B cell (primary cell): ENCODE measurements at regions not wholly inside any gene's neighbourhood (a gene's known extent, or its start where the extent isn't known, plus 50 kb on each side); places are given as distances from the start of the nearest gene placed in this dataset.

Experiments used
- ATAC-seq: fragments of 200-7000 bp; cut with Tn5 transposase; one replicate; pipeline ENCODE4 v1.10.0; 2021; ENCODE audit warnings: low read depth, mild to moderate bottlenecking, moderate number of reproducible peaks, moderate library complexity
- CTCF ChIA-PET: fragments of 350-600 bp; sonication (Branson Sonifier 250); formaldehyde crosslinking; loops from one replicate; lab custom pipeline; 2021; ENCODE audit warnings: antibody characterized with exemption, inconsistent platforms; lab: Charles Lee
- POLR2A ChIA-PET: fragments of 350-600 bp; sonication (Branson Sonifier 250); formaldehyde crosslinking; loops from one replicate; lab custom pipeline; 2021; ENCODE audit warnings: antibody characterized with exemption; lab: Charles Lee
- DNase-seq: peaks from one replicate; pipeline ENCODE4 v3.0.0; 2013
- H2AFZ ChIP-seq: 2 replicates; pipeline ENCODE4 v1.6.1; 2012; ENCODE audit warnings: mild to moderate bottlenecking, low read depth, low read length; ENCODE audit not compliant: insufficient read depth, poor library complexity, severe bottlenecking
- H3K27ac ChIP-seq, 2 donors: 1 replicate in 1 of 2; 2 replicates in 1 of 2; pipeline ENCODE4 v1.5.1; 2012 to 2013; ENCODE audit warnings: low read length in 2 of 2, mild to moderate bottlenecking in 2 of 2, moderate library complexity in 1 of 2
- H3K27me3 ChIP-seq, 4 experiments: fragments of 200-600 bp in 1 of 4; sonication (generic) in 1 of 4; replicated peaks in 1 of 4; 1 replicate in 2 of 4; 2 replicates in 2 of 4; pipeline versions ENCODE4 v1.6.1 to v1.7.0; 2013 to 2016; ENCODE audit warnings: low read length in 3 of 4, mild to moderate bottlenecking in 2 of 4, mixed read lengths in 1 of 4, moderate library complexity in 1 of 4; ENCODE audit not compliant: insufficient read depth in 4 of 4, control insufficient read depth in 3 of 4; ENCODE audit errors: control extremely low read depth in 1 of 4
- H3K36me3 ChIP-seq, 2 experiments: replicated peaks in 1 of 2; 1 replicate in 1 of 2; 2 replicates in 1 of 2; pipeline versions ENCODE4 v1.6.1 to v1.7.1; 2013; ENCODE audit warnings: low read length in 1 of 2; ENCODE audit not compliant: insufficient read depth in 2 of 2, control insufficient read depth in 1 of 2; ENCODE audit errors: control extremely low read depth in 1 of 2, extremely low read depth in 1 of 2
- H3K4me1 ChIP-seq, 2 donors: fragments of 200-600 bp in 1 of 2; sonication (generic) in 1 of 2; 1 replicate in 1 of 2; 2 replicates in 1 of 2; pipeline versions ENCODE4 v1.5.1 to v1.6.1; 2013 to 2017; ENCODE audit warnings: low read length in 2 of 2; ENCODE audit not compliant: control insufficient read depth in 2 of 2, insufficient read depth in 2 of 2
- H3K4me2 ChIP-seq: replicated peaks from 2 replicates; pipeline ENCODE3; 2012; ENCODE audit warnings: mild to moderate bottlenecking, low read depth, low read length; ENCODE audit not compliant: poor library complexity, severe bottlenecking
- H3K4me3 ChIP-seq, 5 experiments: fragments of 200-600 bp in 1 of 5; sonication (generic) in 1 of 5; 1 replicate in 3 of 5; 2 replicates in 2 of 5; pipeline versions ENCODE4 v1.5.1 to v1.7.0; 2011 to 2016; ENCODE audit warnings: low read length in 4 of 5, mild to moderate bottlenecking in 4 of 5, low read depth in 2 of 5, control low read depth in 1 of 5, moderate library complexity in 1 of 5; ENCODE audit not compliant: insufficient read depth in 1 of 5; ENCODE audit errors: control extremely low read depth in 1 of 5, extremely low read depth in 1 of 5
- H3K79me2 ChIP-seq: fragments of 200-600 bp; sonication (generic); one replicate; pipeline ENCODE4 v1.6.0; 2016; ENCODE audit warnings: low read length; ENCODE audit not compliant: control insufficient read depth, insufficient read depth
- H3K9ac ChIP-seq: fragments of 200-600 bp; sonication (generic); 2 replicates; pipeline ENCODE4 v1.6.1; 2017; ENCODE audit warnings: mild to moderate bottlenecking, low read length, moderate library complexity
- H3K9me3 ChIP-seq, 3 donors: one replicate each; pipeline versions ENCODE4 v1.6.1 to v1.7.1; 2013; ENCODE audit warnings: low read length in 2 of 3; ENCODE audit not compliant: control insufficient read depth in 2 of 3, insufficient read depth in 1 of 3; ENCODE audit errors: control extremely low read depth in 1 of 3
- H4K20me1 ChIP-seq: 2 replicates; pipeline ENCODE4 v1.6.0; 2012; ENCODE audit warnings: mild to moderate bottlenecking, low read length; ENCODE audit not compliant: insufficient read depth, control insufficient read depth, poor library complexity, severe bottlenecking
- H3K27ac Mint-ChIP-seq: one replicate; pipeline ENCODE4 v1.8.0; 2021; ENCODE audit warnings: mixed read lengths
- H3K27me3 Mint-ChIP-seq: one replicate; pipeline ENCODE4 v1.8.0; 2021; ENCODE audit warnings: mixed read lengths
- H3K4me1 Mint-ChIP-seq: one replicate; pipeline ENCODE4 v1.8.0; 2021; ENCODE audit warnings: mixed read lengths
- H3K4me3 Mint-ChIP-seq: one replicate; pipeline ENCODE4 v1.8.0; 2021; ENCODE audit warnings: mixed read lengths
- H3K9me3 Mint-ChIP-seq: one replicate; pipeline ENCODE4 v1.8.0; 2022; ENCODE audit warnings: mixed read lengths; ENCODE audit not compliant: insufficient read depth
- EZH2 ChIP-seq: IDR thresholded peaks from 2 replicates; pipeline ENCODE4 v1.6.1; 2012; ENCODE audit warnings: borderline replicate concordance, low read depth, mild to moderate bottlenecking, moderate library complexity, low read length; ENCODE audit not compliant: insufficient read depth, poor library complexity, severe bottlenecking
- WGBS: methylation state at CpG from one replicate; pipeline ENCODE4 v1.1.5; 2013; ENCODE audit warnings: missing lambda C conversion rate; ENCODE audit not compliant: insufficient coverage; 5-methylcytosine and 5-hydroxymethylcytosine counted together
- intact Hi-C: fragments of 100-400 bp; cut with micrococcal nuclease; formaldehyde crosslinking; loops from one replicate; pipeline ENCODE4 v1.10.0; 2022
- TF ChIP-seq, protein P1 (sequence below): fragments of 200-600 bp; IDR thresholded peaks from one replicate; pipeline ENCODE4 v1.8.0; 2022; ENCODE audit warnings: antibody characterized with exemption, mild to moderate bottlenecking

DNA sequence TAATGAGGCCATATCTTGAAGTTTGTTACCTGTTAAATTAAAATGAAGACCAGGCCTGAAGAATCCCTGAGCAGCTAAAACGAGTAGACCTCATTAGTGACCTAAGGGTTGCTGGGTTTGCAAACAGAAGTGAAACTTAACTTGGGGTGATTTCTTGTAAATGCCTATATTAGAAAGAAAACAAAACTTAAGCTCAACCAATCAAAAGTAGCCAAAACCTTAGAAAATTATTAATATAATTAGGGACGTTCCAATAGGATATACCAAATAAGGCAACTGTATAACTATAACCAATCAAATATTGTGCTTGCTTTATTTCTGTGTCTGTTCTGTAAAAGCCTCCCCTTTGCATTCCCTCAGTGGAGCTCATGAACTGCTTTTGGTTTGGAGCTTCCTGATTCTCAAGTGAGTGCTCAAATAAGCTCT, 137.9 kb upstream of the VRK2 start:
- H3K4me2 ChIP-seq = peak overlapping the region; percentile 50
- DNase-seq (peak; percentile 70), ATAC-seq (peak; percentile 71)
- WGBS = no CpG with 5 or more reads among the region's 2 CpGs
- H3K4me1 Mint-ChIP-seq = peaks cover 34% of the 10 kb centered on the region
- TF ChIP-seq, protein P1, sequence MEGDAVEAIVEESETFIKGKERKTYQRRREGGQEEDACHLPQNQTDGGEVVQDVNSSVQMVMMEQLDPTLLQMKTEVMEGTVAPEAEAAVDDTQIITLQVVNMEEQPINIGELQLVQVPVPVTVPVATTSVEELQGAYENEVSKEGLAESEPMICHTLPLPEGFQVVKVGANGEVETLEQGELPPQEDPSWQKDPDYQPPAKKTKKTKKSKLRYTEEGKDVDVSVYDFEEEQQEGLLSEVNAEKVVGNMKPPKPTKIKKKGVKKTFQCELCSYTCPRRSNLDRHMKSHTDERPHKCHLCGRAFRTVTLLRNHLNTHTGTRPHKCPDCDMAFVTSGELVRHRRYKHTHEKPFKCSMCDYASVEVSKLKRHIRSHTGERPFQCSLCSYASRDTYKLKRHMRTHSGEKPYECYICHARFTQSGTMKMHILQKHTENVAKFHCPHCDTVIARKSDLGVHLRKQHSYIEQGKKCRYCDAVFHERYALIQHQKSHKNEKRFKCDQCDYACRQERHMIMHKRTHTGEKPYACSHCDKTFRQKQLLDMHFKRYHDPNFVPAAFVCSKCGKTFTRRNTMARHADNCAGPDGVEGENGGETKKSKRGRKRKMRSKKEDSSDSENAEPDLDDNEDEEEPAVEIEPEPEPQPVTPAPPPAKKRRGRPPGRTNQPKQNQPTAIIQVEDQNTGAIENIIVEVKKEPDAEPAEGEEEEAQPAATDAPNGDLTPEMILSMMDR = no peak
- no peak for TF ChIP-seq EZH2
- no peaks in the 10 kb centered on the region for H3K36me3 ChIP-seq
- no peaks in the 10 kb centered on the region for H3K79me2 ChIP-seq
- CTCF ChIA-PET = interaction anchor here (0.7 to 1.5 kb wide), 7 partner anchors 13 to 539 kb away, joined by 3 to 4 read pairs (median 3); partner anchors contain the start of gene VRK2
- H3K9me3 Mint-ChIP-seq = no peaks in the 10 kb centered on the region
- H3K9ac ChIP-seq = peak overlapping the region; percentile 41
- H3K4me3 Mint-ChIP-seq = peak overlapping the region; percentile 30
- intact Hi-C loops = loop anchor here (5.0 to 10.0 kb wide), 3 partner anchors 254 to 1116 kb away; no protein-coding TSS in a partner anchor
- H4K20me1 ChIP-seq = no peaks in the 10 kb centered on the region
- H3K27me3 Mint-ChIP-seq = no peaks in the 10 kb centered on the region
- H3K9me3 ChIP-seq = peaks cover 0 to 2% (median 0%) of the 10 kb centered on the region in 3 donors
- peaks cover 14 to 32% of the 10 kb centered on the region in 2 donors for H3K4me1 ChIP-seq
- POLR2A ChIA-PET = interaction anchor here (0.7 kb wide), 1 partner anchor 138 kb away, joined by 3 read pairs; the partner anchor contains the start of gene VRK2
- peak overlapping the region; percentile 73 to 89 for H3K27ac ChIP-seq
- H2AFZ ChIP-seq = peak overlapping the region; percentile 64
- peak overlapping the region; percentile 84 for H3K27ac Mint-ChIP-seq
- H3K4me3 ChIP-seq = peak overlapping the region in 2 of 5 experiments; percentile 3 to 34
- no peaks in the 10 kb centered on the region for H3K27me3 ChIP-seq

DNA sequence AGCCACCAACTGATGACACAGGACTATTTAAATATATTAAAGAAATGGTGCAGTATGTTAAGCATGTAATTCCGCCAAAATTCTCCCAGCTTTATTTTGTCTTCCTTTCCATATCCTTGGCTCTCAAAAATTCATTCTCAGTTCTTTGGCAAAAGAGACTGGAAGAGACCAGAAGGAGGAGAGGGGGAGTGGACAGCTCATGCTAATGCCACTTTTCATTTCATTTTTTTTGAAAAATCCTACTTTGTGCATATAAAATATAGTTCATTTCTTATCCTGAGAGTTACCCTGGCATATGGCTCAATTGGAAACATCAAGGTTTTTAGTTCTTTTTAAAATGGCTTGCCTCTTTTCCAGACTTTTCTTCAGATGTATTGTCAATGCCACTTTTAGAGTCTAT, 128.5 kb upstream of the VRK2 start:
- H3K9me3 Mint-ChIP-seq = no peaks in the 10 kb centered on the region
- TF ChIP-seq, protein P1 = no peak
- no peak for TF ChIP-seq EZH2
- intact Hi-C loops = no loop called here
- ChIA-PET POLR2A (no interaction called here), CTCF (interaction anchor here (1.7 kb wide), 1 partner anchor 12 kb away, joined by 9 read pairs; no protein-coding TSS in a partner anchor)
- H3K27ac Mint-ChIP-seq = no peak overlapping the region
- ATAC-seq (no peak), DNase-seq (no peak)
- no peaks in the 10 kb centered on the region for H3K27me3 ChIP-seq
- H3K79me2 ChIP-seq = no peaks in the 10 kb centered on the region
- no peak overlapping the region for H3K4me2 ChIP-seq
- H3K27ac ChIP-seq = no peak overlapping the region
- no peaks in the 10 kb centered on the region for H3K27me3 Mint-ChIP-seq
- no peaks in the 10 kb centered on the region for H3K9me3 ChIP-seq
- no peaks in the 10 kb centered on the region for H3K36me3 ChIP-seq
- no peaks in the 10 kb centered on the region for H3K4me1 Mint-ChIP-seq
- H3K4me3 Mint-ChIP-seq = no peak overlapping the region
- H3K4me3 ChIP-seq = no peak overlapping the region
- H4K20me1 ChIP-seq = no peaks in the 10 kb centered on the region
- no CpG with 5 or more reads among the region's 1 CpG for WGBS
- no peak overlapping the region for H3K9ac ChIP-seq
- no peaks in the 10 kb centered on the region for H3K4me1 ChIP-seq
- no peak overlapping the region for H2AFZ ChIP-seq
